HEK293T (cell line): ENCODE measurements at regions not wholly inside any gene's neighbourhood (a gene's known extent, or its start where the extent isn't known, plus 50 kb on each side); places are given as distances from the start of the nearest gene placed in this dataset.

Experiments used
- CTCF ChIA-PET: fragments of 350-600 bp; formaldehyde crosslinking; extraction: SDS; loops from one replicate; lab custom pipeline; 2021; ENCODE audit warnings: antibody characterized with exemption, inconsistent platforms; lab: Yijun Ruan, JAX
- POLR2A ChIA-PET: fragments of 350-600 bp; formaldehyde crosslinking; extraction: SDS; loops from one replicate; lab custom pipeline; 2020; ENCODE audit warnings: antibody characterized with exemption, inconsistent platforms; lab: Yijun Ruan, JAX
- DNase-seq: peaks from one replicate; pipeline ENCODE4 v3.0.0; 2012; ENCODE audit warnings: mixed read lengths; ENCODE audit errors: extremely low spot score
- ARNT ChIP-seq: fragments of 450-650 bp; IDR thresholded peaks from 2 replicates; pipeline ENCODE4 v1.6.1; 2017; ENCODE audit warnings: mild to moderate bottlenecking
- BHLHE40 ChIP-seq: fragments of 450-650 bp; IDR thresholded peaks from 2 replicates; pipeline ENCODE4 v1.6.1; 2016; ENCODE audit warnings: mild to moderate bottlenecking, moderate library complexity, borderline replicate concordance
- CTBP1 ChIP-seq: fragments of 450-650 bp; IDR thresholded peaks from 2 replicates; pipeline ENCODE4 v1.6.1; 2016; ENCODE audit warnings: borderline replicate concordance
- ELF4 ChIP-seq: fragments of 450-650 bp; IDR thresholded peaks from 2 replicates; pipeline ENCODE4 v1.6.1; 2017; ENCODE audit warnings: antibody characterized with exemption
- FOXA1 ChIP-seq: fragments of 450-650 bp; IDR thresholded peaks from 2 replicates; pipeline ENCODE4 v1.6.1; 2016; ENCODE audit warnings: mild to moderate bottlenecking
- FOXK2 ChIP-seq: fragments of 450-650 bp; IDR thresholded peaks from 2 replicates; pipeline ENCODE4 v1.6.1; 2016; ENCODE audit warnings: mild to moderate bottlenecking
- FOXM1 ChIP-seq: fragments of 450-650 bp; IDR thresholded peaks from 2 replicates; pipeline ENCODE4 v1.6.1; 2017; ENCODE audit warnings: mild to moderate bottlenecking, borderline replicate concordance
- HDGF ChIP-seq: fragments of 450-650 bp; IDR thresholded peaks from 2 replicates; pipeline ENCODE4 v1.6.1; 2017; ENCODE audit warnings: antibody characterized with exemption, borderline replicate concordance
- L3MBTL2 ChIP-seq: fragments of 450-650 bp; conservative IDR thresholded peaks from 2 replicates; pipeline ENCODE4 v1.6.1; 2016; ENCODE audit warnings: mild to moderate bottlenecking
- LEF1 ChIP-seq: fragments of 450-650 bp; IDR thresholded peaks from 2 replicates; pipeline ENCODE4 v1.6.1; 2017; ENCODE audit warnings: mild to moderate bottlenecking, borderline replicate concordance
- NFRKB ChIP-seq: fragments of 450-650 bp; IDR thresholded peaks from 2 replicates; pipeline ENCODE4 v1.6.1; 2016; ENCODE audit warnings: mild to moderate bottlenecking, moderate library complexity
- PKNOX1 ChIP-seq: fragments of 450-650 bp; IDR thresholded peaks from 2 replicates; pipeline ENCODE4 v1.6.1; 2016
- SP1 ChIP-seq: fragments of 450-650 bp; IDR thresholded peaks from 2 replicates; pipeline ENCODE4 v1.6.1; 2017
- SUZ12 ChIP-seq: fragments of 450-650 bp; IDR thresholded peaks from 2 replicates; pipeline ENCODE4 v1.6.1; 2016; ENCODE audit warnings: mild to moderate bottlenecking
- TARDBP ChIP-seq: fragments of 450-650 bp; IDR thresholded peaks from 2 replicates; pipeline ENCODE4 v1.6.1; 2016
- ZNF384 ChIP-seq: fragments of 450-650 bp; IDR thresholded peaks from 2 replicates; pipeline ENCODE4 v1.6.1; 2016

DNA sequence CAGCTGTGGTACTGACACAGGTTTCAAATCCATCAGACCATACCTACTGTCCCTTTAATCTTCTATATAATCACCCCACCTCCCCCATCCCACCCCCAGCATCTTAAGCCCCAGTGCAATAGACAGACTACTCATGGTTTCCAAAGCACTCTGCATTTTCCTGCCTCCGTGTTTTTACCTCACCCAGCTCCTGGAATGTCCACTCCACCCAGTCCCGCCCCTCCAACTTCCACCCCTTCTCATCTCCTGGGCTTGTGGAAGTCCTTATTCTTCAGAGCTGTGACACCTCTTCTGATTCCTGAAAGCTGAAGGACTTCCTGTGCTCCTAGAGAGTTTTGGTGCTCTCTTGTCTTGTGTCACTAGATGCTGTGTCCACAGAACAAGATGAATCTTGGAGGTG, 94.3 kb downstream of the EFNB1 start:
- no peak for DNase-seq
- TF ChIP-seq FOXA1 (no peak), BHLHE40 (no peak), FOXK2 (no peak), CTBP1 (no peak), FOXM1 (no peak), PKNOX1 (no peak), L3MBTL2 (no peak), NFRKB (no peak), ARNT (no peak), TARDBP (no peak), ELF4 (no peak), SP1 (no peak), SUZ12 (no peak), LEF1 (no peak), HDGF (no peak)
- POLR2A ChIA-PET: no interaction called here
- CTCF ChIA-PET: no interaction called here

GRCh38 chrX:68922013-68922412, 93.2 kb downstream of the EFNB1 start:
- no peak for TF ChIP-seq BHLHE40
- no peak for TF ChIP-seq ELF4
- ChIA-PET POLR2A (no interaction called here), CTCF (interaction anchor here (1.0 kb wide), 1 partner anchor 12 kb away, joined by 4 read pairs; no protein-coding TSS in a partner anchor)
- DNase-seq: no peak

GRCh38 chrX:68920561-68920960, 91.7 kb downstream of the EFNB1 start:
- DNase-seq: no peak
- POLR2A ChIA-PET: interaction anchor here (1.0 kb wide), 1 partner anchor 9 kb away, joined by 3 read pairs; no protein-coding TSS in a partner anchor
- CTCF ChIA-PET: no interaction called here
- TF ChIP-seq L3MBTL2: no peak
- no peak for TF ChIP-seq CTBP1
- TF ChIP-seq ELF4: no peak
- no peak for TF ChIP-seq HDGF
- TF ChIP-seq NFRKB: no peak
- no peak for TF ChIP-seq FOXM1
- TF ChIP-seq FOXA1: no peak
- no peak for TF ChIP-seq SP1
- TF ChIP-seq BHLHE40: no peak
- no peak for TF ChIP-seq PKNOX1
- no peak for TF ChIP-seq FOXK2
- TF ChIP-seq SUZ12: no peak
- TF ChIP-seq TARDBP: no peak
- no peak for TF ChIP-seq LEF1
- TF ChIP-seq ARNT: no peak
- TF ChIP-seq ZNF384: no peak

- CTCF ChIA-PET: interaction anchor here (0.6 to 1.1 kb wide), 3 partner anchors 142 to 648 kb away, joined by 3 read pairs; no protein-coding TSS in a partner anchor
- POLR2A ChIA-PET: interaction anchor here (2.0 kb wide), 1 partner anchor 91 kb away, joined by 6 read pairs; the partner anchor contains the start of gene EFNB1
These were observed 90.9 kb downstream of the EFNB1 start for GRCh38 chrX:68919707-68920106.

GRCh38 chrX:68918202-68918601, 89.4 kb downstream of the EFNB1 start:
- no peak for TF ChIP-seq ARNT
- no peak for TF ChIP-seq FOXK2
- no peak for TF ChIP-seq LEF1
- no peak for TF ChIP-seq ELF4
- TF ChIP-seq HDGF: no peak
- DNase-seq: no peak
- CTCF ChIA-PET: no interaction called here
- POLR2A ChIA-PET: interaction anchor here (2.0 kb wide), 1 partner anchor 90 kb away, joined by 6 read pairs; the partner anchor contains the start of gene EFNB1

More at GRCh38 chrX:68919707-68920106, 90.9 kb downstream of the EFNB1 start:
- DNase-seq: no peak
- TF ChIP-seq BHLHE40: no peak
- no peak for TF ChIP-seq FOXA1
- no peak for TF ChIP-seq SUZ12
- no peak for TF ChIP-seq L3MBTL2
- TF ChIP-seq TARDBP: no peak
- no peak for TF ChIP-seq CTBP1
- no peak for TF ChIP-seq SP1
- TF ChIP-seq NFRKB: no peak
- no peak for TF ChIP-seq ELF4
- TF ChIP-seq ZNF384: no peak
- no peak for TF ChIP-seq FOXM1
- no peak for TF ChIP-seq PKNOX1

GRCh38 chrX:68917799-68918198, 89.0 kb downstream of the EFNB1 start:
- DNase-seq: no peak
- POLR2A ChIA-PET: interaction anchor here (2.0 kb wide), 1 partner anchor 89 kb away, joined by 6 read pairs; the partner anchor contains the start of gene EFNB1
- TF ChIP-seq SP1: no peak
- no peak for TF ChIP-seq CTBP1
- TF ChIP-seq SUZ12: no peak
- no peak for TF ChIP-seq HDGF
- no peak for TF ChIP-seq ZNF384
- no peak for TF ChIP-seq PKNOX1
- TF ChIP-seq NFRKB: no peak
- TF ChIP-seq L3MBTL2: no peak
- no peak for TF ChIP-seq TARDBP
- no peak for TF ChIP-seq ARNT
- TF ChIP-seq ELF4: no peak
- no peak for TF ChIP-seq FOXA1
- TF ChIP-seq FOXM1: no peak
- TF ChIP-seq BHLHE40: no peak
- TF ChIP-seq FOXK2: no peak
- no peak for TF ChIP-seq LEF1
- CTCF ChIA-PET: no interaction called here
